K562 (cell line): ENCODE measurements at regions not wholly inside any gene's neighbourhood (a gene's known extent, or its start where the extent isn't known, plus 50 kb on each side); places are given as distances from the start of the nearest gene placed in this dataset.

ENCODE experiments used
- ATAC-seq: fragments of 200-7000 bp; cut with Tn5 transposase; 3 replicates; pipeline ENCODE4 v1.9.1; 2020; ENCODE audit warnings: moderate library complexity
- BruUV-seq: library from RNA; stranded (reverse); fragments of 400-500 nt; replicated peaks from 2 replicates; lab custom pipeline; 2021; lab: Mats Ljungman, UMichigan
- CTCF ChIA-PET: fragments of 300-600 bp; formaldehyde crosslinking; extraction: SDS; loops from one replicate; lab custom pipeline; 2021; ENCODE audit warnings: low intra/inter-chr PET ratio; lab: Yijun Ruan, JAX
- POLR2A ChIA-PET: fragments of 300-600, 350-650 bp; sonication (Branson Sonifier 250); formaldehyde crosslinking; extraction: SDS; loops from one replicate; lab custom pipeline; 2021; ENCODE audit warnings: antibody characterized with exemption, inconsistent platforms; lab: Yijun Ruan, JAX
- DNase-seq, 4 experiments: peaks; one replicate each; pipeline versions ENCODE4 v3.0.0 to v3.0.0-alpha.2; 2011 to 2018; ENCODE audit warnings: low spot score in 3 of 4, mixed read lengths in 3 of 4; ENCODE audit errors: extremely low read depth in 1 of 4
- FAIRE-seq: peaks from 2 replicates; lab custom pipeline; 2011; peaks lifted over from hg19 to GRCh38; lab: Jason Lieb, UNC
- H2AFZ ChIP-seq: 2 replicates; pipeline ENCODE4 v1.6.0; 2011; ENCODE audit warnings: low read depth, low read length, control low read depth, inconsistent platforms
- H3K27ac ChIP-seq: fragments of 200-600 bp; 3 replicates; pipeline ENCODE4 v1.8.0; 2011; ENCODE audit warnings: low read depth, mild to moderate bottlenecking, control low read depth, inconsistent platforms, low read length, moderate library complexity, mixed read lengths; ENCODE audit errors: extremely low read depth
- H3K27me3 ChIP-seq, 2 experiments: fragments of 300-600 bp in 1 of 2; 2 replicates in 1 of 2; 3 replicates in 1 of 2; pipeline versions ENCODE4 v1.6.0 to v1.8.0; 2011; ENCODE audit warnings: inconsistent platforms in 2 of 2, low read length in 2 of 2, mild to moderate bottlenecking in 1 of 2, mixed read lengths in 1 of 2, moderate library complexity in 1 of 2; ENCODE audit not compliant: control insufficient read depth in 2 of 2, insufficient read depth in 2 of 2
- H3K36me3 ChIP-seq: fragments of 300-600 bp; 3 replicates; pipeline ENCODE4 v1.8.0; 2011; ENCODE audit warnings: mild to moderate bottlenecking, low read length, inconsistent platforms; ENCODE audit not compliant: control insufficient read depth, insufficient read depth
- H3K4me1 ChIP-seq, 2 experiments: fragments of 200-600 bp in 1 of 2; replicated peaks in 1 of 2; 2 replicates in 1 of 2; 3 replicates in 1 of 2; pipeline versions ENCODE4 v1.5.1 to v1.8.0; 2011; ENCODE audit warnings: inconsistent platforms in 2 of 2, low read length in 2 of 2, mild to moderate bottlenecking in 1 of 2, mixed read lengths in 1 of 2, moderate library complexity in 1 of 2; ENCODE audit not compliant: control insufficient read depth in 2 of 2, insufficient read depth in 2 of 2
- H3K4me2 ChIP-seq: 2 replicates; pipeline ENCODE4 v1.6.1; 2011; ENCODE audit warnings: low read length, control low read depth, inconsistent platforms, mixed read lengths; ENCODE audit not compliant: insufficient read depth
- H3K4me3 ChIP-seq: fragments of 200-600 bp; sonication (generic), shearing (Covaris generic); 2 replicates; pipeline ENCODE4 v1.5.1; 2016; ENCODE audit warnings: control low read depth, inconsistent platforms
- H3K79me2 ChIP-seq: fragments of 200-600 bp; 3 replicates; pipeline ENCODE4 v1.8.0; 2011; ENCODE audit warnings: low read length, inconsistent platforms; ENCODE audit not compliant: control insufficient read depth, insufficient read depth
- H3K9ac ChIP-seq, 2 experiments: 2 replicates each; pipeline versions ENCODE4 v1.6.0 to v1.6.1; 2011; ENCODE audit warnings: low read depth in 2 of 2, low read length in 2 of 2, control low read depth in 1 of 2, inconsistent platforms in 1 of 2, mild to moderate bottlenecking in 1 of 2, mixed read lengths in 1 of 2; ENCODE audit not compliant: insufficient read depth in 1 of 2
- H3K9me1 ChIP-seq: one replicate; pipeline ENCODE4 v1.6.0; 2011; ENCODE audit warnings: inconsistent platforms, mild to moderate bottlenecking, low read length, moderate library complexity; ENCODE audit not compliant: control insufficient read depth, insufficient read depth
- H3K9me3 ChIP-seq: replicated peaks from 2 replicates; pipeline ENCODE4 v1.5.1; 2011; ENCODE audit warnings: low read depth, low read length, inconsistent platforms; ENCODE audit not compliant: control insufficient read depth, insufficient read depth
- H4K20me1 ChIP-seq: replicated peaks from 2 replicates; pipeline ENCODE4 v1.6.1; 2011; ENCODE audit warnings: low read length, inconsistent platforms, mixed read lengths; ENCODE audit not compliant: control insufficient read depth, insufficient read depth
- CEBPB ChIP-seq: fragments of 450-650 bp; IDR thresholded peaks from 2 replicates; pipeline ENCODE4 v1.6.1; 2016; ENCODE audit warnings: missing genetic modification characterization, missing compliant biosample characterization
- CHD4 ChIP-seq: fragments of 200-600 bp; sonication (generic); IDR thresholded peaks from 3 replicates; pipeline ENCODE4 v1.6.1; 2012; ENCODE audit warnings: low read depth, mild to moderate bottlenecking, mixed read lengths, low read length, inconsistent platforms; ENCODE audit not compliant: insufficient read depth, insufficient replicate concordance, poor library complexity, severe bottlenecking
- CLOCK ChIP-seq: fragments of 250-450 bp; sonication (Bioruptor Pico); IDR thresholded peaks from 2 replicates; pipeline ENCODE4 v1.4.0; 2020; ENCODE audit warnings: mild to moderate bottlenecking, moderate library complexity, borderline replicate concordance
- ELF2 ChIP-seq: fragments of 250-450 bp; sonication (Bioruptor Pico); IDR thresholded peaks from 2 replicates; pipeline ENCODE4 v1.5.0; 2021; ENCODE audit warnings: mild to moderate bottlenecking
- KDM1A ChIP-seq, 2 experiments: fragments of 450-650 bp; IDR thresholded peaks; 2 replicates each; pipeline ENCODE4 v1.6.1; 2016; ENCODE audit warnings: mild to moderate bottlenecking in 2 of 2
- MCM7 ChIP-seq, 2 experiments: fragments of 450-650 bp; IDR thresholded peaks; 2 replicates each; pipeline ENCODE4 v1.6.1; 2016 to 2018
- NEUROD1 ChIP-seq: fragments of 150-350 bp; IDR thresholded peaks from 2 replicates; pipeline ENCODE4 v1.6.1; 2014; ENCODE audit warnings: borderline replicate concordance, low read length, low read depth; ENCODE audit not compliant: partially characterized antibody
- NFIC ChIP-seq: fragments of 450-650 bp; IDR thresholded peaks from 2 replicates; pipeline ENCODE4 v1.6.1; 2017; ENCODE audit warnings: mild to moderate bottlenecking, inconsistent platforms
- NFYB ChIP-seq: IDR thresholded peaks from 2 replicates; pipeline ENCODE4 v1.6.1; 2011; ENCODE audit warnings: mild to moderate bottlenecking, moderate library complexity; ENCODE audit not compliant: insufficient read length; ENCODE audit errors: extremely low read depth
- POLR2AphosphoS2 ChIP-seq: IDR thresholded peaks from 2 replicates; pipeline ENCODE4 v1.6.1; 2012; ENCODE audit warnings: low read length, improper control_type of control experiment
- PTBP1 ChIP-seq: fragments of 200-400 bp; formaldehyde crosslinking; IDR thresholded peaks from 2 replicates; pipeline ENCODE4 v1.6.1; 2017; ENCODE audit warnings: low read depth, low read length
- RNF219 ChIP-seq: fragments of 250-450 bp; sonication (Bioruptor Pico); IDR thresholded peaks from 2 replicates; pipeline ENCODE4 v1.5.0; 2022; ENCODE audit warnings: mild to moderate bottlenecking
- TEAD2 ChIP-seq: fragments of 450-650 bp; IDR thresholded peaks from 2 replicates; pipeline ENCODE4 v1.6.1; 2016; ENCODE audit warnings: missing genetic modification characterization, control low read depth, missing compliant biosample characterization
- ZNF280A ChIP-seq: fragments of 450-650 bp; IDR thresholded peaks from 2 replicates; pipeline ENCODE4 v1.6.1; 2018; ENCODE audit warnings: mild to moderate bottlenecking, low read depth; ENCODE audit not compliant: partially characterized antibody
- ZNF584 ChIP-seq: fragments of 200-800 bp; sonication (Bioruptor generic); IDR thresholded peaks from 2 replicates; pipeline ENCODE4 v1.6.1; 2016; ENCODE audit warnings: low read depth, mild to moderate bottlenecking, missing genetic modification characterization, missing compliant biosample characterization
- WGBS: fragments of 100-300 bp; shearing (Covaris generic); methylation state at CpG from one replicate; pipeline ENCODE4 v1.1.6; 2016; ENCODE audit warnings: low coverage, mixed read lengths; ENCODE audit not compliant: insufficient coverage; ENCODE audit errors: missing lambda C conversion rate; 5-methylcytosine and 5-hydroxymethylcytosine counted together
- in situ Hi-C: fragments of 300-500 bp; cut with MboI; formaldehyde crosslinking; loops from 4 replicates; pipeline ENCODE4 v1.15.0; 2018; ENCODE audit warnings: inconsistent platforms, mixed read lengths
- intact Hi-C: fragments of 100-400 bp; cut with micrococcal nuclease; formaldehyde crosslinking; loops from 2 replicates; pipeline ENCODE4 v1.14.2; 2022
- TF ChIP-seq, protein P1 (sequence below), 2 experiments: fragments of 450-650 bp in 1 of 2; sonication (generic) in 1 of 2; formaldehyde crosslinking in 1 of 2; IDR thresholded peaks in 1 of 2; conservative IDR thresholded peaks in 1 of 2; 2 replicates each; pipeline versions ENCODE4 v1.6.1 to v1.8.1; 2016 to 2023; ENCODE audit warnings: mild to moderate bottlenecking in 2 of 2, moderate library complexity in 2 of 2, inconsistent platforms in 1 of 2, missing genetic modification reagents in 1 of 2

- Histone ChIP-seq H4K20me1 (no peaks in the 10 kb centered on the region; the same call in 1 of the 2 replicates), H3K9me3 (no peaks in the 10 kb centered on the region), H3K4me2 (no peak overlapping the region), H3K9ac (no peak overlapping the region), H3K27ac (no peak overlapping the region), H3K79me2 (no peaks in the 10 kb centered on the region), H2AFZ (no peak overlapping the region), H3K36me3 (no peaks in the 10 kb centered on the region), H3K4me1 (peaks cover 0 to 2% of the 10 kb centered on the region in 2 experiments; a peak in 1 of 5 replicates), H3K27me3 (peaks cover 46 to 66% of the 10 kb centered on the region in 2 experiments), H3K9me1 (peaks cover 2% of the 10 kb centered on the region), H3K4me3 (no peak overlapping the region)
- no peak for DNase-seq
- ChIA-PET POLR2A (interaction anchor here (0.7 to 0.8 kb wide), 3 partner anchors 9 to 659 kb away, joined by 3 read pairs; no protein-coding TSS in a partner anchor), CTCF (no interaction called here)
- ATAC-seq = no peak
- no peak for FAIRE-seq
- intact Hi-C loops (no loop called here), in situ Hi-C loops (no loop called here)
- no TSS peak for BruUV-seq
- 0% methylated on average over 7 of the region's 7 CpGs for WGBS
- no peak for TF ChIP-seq CEBPB
- TF ChIP-seq, protein P1, sequence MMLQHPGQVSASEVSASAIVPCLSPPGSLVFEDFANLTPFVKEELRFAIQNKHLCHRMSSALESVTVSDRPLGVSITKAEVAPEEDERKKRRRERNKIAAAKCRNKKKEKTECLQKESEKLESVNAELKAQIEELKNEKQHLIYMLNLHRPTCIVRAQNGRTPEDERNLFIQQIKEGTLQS (IDR thresholded peaks at IDR 0.05) = no peak
- TF ChIP-seq, protein P1 (CRISPR knock-in tag; conservative IDR thresholded peaks at IDR 0.05) = no peak
- TF ChIP-seq TEAD2 (tag) = no peak
- no peak for TF ChIP-seq NEUROD1
- TF ChIP-seq KDM1A (IDR thresholded peaks at IDR 0.05) = no peak
- TF ChIP-seq PTBP1 = no peak
- no peak for TF ChIP-seq RNF219 (CRISPR knock-in tag)
- no peak for TF ChIP-seq NFIC
- no peak for TF ChIP-seq ZNF280A
- TF ChIP-seq ZNF584 (CRISPR knock-in tag) = no peak
- TF ChIP-seq NFYB = no peak
- TF ChIP-seq MCM7 (IDR thresholded peaks at IDR 0.05) = no peak
- TF ChIP-seq POLR2AphosphoS2 = no peak
- no peak for TF ChIP-seq CLOCK
- TF ChIP-seq CHD4 = no peak
- TF ChIP-seq ELF2 = no peak
Measured at GRCh38 chr1:244183037-244183436, 132.0 kb downstream of the ZBTB18 start.
